ENCODE measurements at regions not wholly inside any gene's neighbourhood (a gene's known extent, or its start where the extent isn't known, plus 50 kb on each side); places are given as distances from the start of the nearest gene placed in this dataset.
A peak's percentile ranks its signal among the peaks of the same experiment; 100 is the strongest.

DNA sequence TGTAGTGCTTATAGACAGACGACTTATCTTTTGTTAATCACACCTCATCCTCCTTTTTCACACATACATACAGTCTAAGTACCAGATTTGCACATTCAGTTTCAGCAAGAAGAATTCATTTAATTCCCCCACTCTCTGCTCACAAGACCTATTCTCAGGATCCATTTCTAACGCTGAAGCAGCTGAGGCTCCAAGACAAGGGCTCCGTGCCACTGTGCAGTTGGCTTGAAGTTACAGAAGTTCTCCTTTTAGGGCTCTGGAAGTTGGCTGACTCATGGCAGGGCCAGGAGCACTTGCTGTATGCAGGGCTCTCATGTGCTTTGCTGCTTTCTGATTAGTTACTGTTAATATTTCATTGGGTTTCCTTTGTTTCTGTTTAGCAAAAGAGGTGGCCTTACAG is 1566.9 kb upstream of the TMEM132C start:
- DNase-seq (ENCODE audit: low read depth): no peak

DNA sequence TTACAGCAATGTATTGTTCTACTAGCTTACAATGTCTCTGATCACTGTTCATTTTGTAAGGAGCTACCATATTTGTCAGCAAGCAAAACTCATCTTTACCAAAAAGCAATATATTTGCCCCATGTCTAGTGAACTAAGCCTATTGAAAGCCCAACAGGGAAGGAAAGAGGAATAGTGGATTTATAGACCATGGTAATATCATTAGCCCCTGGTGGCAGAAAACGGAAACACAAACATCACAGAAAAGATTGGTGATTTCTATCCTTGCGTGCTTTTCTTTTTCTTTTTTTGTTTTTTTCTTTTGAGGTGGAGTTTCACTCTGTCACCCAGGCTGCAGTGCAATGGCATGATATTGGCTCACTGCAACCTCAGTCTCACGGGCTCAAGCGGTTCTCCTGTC is 1562.4 kb upstream of the TMEM132C start:
- DNase-seq (ENCODE audit: low read depth): no peak

DNA sequence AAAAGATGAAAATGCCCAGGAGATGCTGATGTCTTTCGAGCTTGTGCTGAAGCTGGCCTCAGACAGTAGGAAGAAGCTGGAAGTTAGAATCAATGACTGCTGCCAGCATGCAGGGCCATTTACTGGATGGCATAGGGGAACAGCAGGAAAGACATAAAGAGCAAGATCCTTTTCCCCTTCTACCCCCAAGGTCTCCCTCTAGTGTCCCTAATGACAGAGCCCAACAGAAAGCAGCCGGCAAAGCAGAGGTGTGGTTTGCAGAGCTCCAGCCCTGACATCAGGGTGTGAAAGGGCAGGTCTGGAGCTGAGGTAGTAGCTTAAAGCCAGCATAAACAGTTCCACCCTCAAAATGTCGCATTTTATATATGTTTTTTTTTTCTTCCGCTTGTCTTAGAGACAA is 1560.7 kb upstream of the TMEM132C start:
- DNase-seq (ENCODE audit: low read depth): no peak

DNA sequence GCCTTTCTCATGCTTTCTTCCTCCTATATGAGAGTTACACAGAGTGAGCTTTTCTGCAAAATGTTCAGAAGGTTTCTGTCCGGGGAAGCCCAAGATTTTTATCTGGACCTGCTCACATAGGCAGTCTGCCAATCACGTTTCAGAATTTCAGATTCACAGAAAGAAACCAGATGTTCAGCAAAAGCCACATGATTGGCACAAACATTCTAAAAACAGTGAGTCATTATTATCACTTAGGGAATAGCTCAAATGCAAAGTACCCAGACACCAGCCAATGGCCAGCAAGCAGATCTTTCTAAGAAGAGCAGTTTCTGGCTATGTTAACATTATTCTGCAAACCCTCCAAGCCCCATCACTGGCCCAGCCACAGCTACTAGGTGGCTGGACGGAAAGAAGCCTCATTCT is 1558.5 kb upstream of the TMEM132C start:
- DNase-seq (ENCODE audit: low read depth): no peak

DNA sequence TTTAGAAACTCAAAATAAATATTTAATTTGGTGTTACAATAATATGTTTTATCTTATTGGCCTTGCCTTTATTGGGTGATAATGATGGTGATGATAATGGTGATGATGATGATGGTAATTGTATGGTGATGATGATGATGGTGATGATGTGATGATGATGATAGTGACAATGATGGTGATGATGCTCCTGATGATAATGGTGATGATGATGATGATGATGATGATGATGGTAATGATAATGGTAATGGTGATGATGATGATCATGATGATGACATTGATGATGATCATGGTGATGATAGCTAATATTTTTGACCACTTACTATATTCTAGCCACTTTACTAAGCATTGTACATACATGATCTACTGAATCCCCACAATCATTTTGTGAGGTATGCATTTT is 1548.6 kb upstream of the TMEM132C start:
- DNase-seq (ENCODE audit: low read depth): no peak

DNA sequence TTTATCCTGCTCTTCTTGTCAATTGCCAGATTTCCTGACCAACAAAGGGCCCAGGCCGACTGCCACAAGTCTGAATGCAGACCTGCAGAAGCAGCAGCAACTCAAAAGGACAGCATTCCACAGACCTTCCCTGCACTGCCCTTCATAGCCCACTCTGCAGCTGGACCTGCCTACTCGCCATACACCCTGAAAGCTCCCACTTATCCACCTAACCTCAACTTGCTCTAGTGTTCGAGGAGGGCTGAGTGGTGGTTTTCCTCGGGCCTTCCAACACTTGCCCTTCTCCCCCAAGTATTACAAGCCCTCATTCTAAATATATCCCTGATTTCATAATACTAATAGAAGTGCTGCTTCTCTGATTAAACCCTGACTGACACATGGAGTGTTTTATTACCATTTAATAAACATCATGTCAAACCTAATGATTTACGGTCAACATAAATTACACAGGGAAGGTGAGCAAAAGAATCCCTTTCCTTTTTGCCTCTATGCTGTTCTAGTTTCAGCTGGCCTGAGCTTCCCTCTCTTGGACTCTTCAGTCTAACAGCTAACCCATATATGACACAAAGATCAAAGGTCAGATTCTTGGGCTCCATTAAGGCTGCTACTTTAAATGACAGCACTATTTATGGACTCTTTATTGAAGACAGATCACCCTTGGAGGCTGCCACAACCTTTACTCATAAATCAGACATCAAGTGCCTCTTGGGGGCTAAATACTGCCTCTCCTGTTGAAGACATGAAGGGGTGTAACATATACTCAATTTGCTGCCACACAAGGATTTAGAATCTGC is 1546.9 kb upstream of the TMEM132C start:
- no peak for DNase-seq (ENCODE audit: low read depth)

DNA sequence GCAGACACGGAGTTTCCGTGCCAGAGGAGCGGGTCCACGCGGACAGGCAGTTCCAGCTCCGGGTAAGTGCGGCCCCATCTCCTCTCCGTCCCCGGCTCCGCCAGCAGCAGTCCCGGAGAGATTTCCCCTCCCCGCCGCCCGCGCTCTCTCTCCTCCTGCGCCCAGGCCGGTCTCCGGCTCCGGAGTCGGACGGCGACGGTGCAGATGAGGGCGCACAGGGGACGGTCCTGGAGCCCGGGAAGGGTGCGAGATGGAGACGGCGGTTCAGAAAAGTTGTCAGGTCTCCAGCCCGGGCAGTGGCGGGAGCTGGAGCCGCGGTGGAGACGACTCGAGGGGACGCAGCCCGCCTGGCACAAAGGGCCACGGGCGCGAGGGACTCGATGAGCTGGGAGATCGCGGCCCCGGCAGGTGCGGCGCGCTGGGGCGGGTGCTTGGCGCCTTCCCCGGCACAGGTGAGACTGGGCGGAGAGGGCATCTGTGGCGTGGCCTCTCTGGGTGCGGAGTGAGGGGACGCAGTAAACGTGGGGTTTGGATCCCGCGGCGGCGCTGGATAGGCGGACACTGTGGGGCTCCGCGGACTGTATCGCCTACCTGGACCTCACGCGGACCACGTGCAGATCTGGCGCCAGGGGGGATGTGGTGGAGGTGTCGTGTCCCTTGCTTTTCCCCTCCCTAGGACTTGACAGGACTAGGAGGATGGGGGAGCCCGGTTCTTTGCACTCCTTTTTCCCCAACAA is 1540.3 kb upstream of the TMEM132C start:
- no peak for DNase-seq (ENCODE audit: low read depth)

DNA sequence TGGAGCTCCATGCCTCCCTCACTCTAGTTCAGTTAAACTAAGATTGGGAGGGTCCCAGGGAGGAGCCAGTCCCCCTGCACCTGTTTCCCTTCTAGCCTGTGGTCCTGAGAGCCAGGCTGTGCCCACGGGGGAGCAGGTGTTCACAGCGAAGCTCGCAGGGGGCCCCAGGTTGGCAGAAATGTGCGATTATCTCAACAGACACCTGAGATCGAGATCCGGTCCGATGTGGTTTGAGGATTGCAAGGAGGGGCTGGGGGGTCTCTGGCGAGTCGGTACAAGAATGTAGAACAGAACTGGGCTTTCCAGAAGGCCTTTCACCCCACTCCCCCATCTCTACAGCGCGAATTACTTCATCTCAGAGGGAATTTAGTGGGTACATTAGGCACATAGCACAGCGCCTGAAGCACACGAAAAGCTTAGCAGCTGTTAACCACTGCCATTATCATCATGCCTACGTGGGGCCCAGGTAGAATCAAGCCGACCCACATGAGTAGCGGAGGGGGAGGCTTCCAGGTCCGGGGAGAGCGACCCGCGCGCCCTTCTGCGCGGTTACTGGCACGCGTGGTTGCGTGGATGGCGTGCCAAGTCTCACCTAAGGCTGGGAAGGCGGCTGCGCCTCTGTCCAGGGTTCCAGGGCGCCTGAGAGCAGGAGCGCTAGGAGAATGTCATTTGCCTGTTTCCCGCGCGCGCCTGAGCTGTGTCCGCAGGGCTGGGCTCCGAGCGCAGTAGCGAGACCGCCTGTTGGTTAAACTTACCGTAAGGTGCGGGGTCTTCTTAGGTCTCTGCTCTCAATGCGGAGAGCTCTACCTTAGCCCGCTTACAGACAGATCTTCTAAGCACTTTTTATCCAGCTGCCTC is 1539.5 kb upstream of the TMEM132C start:
- DNase-seq (ENCODE audit: low read depth): no peak

DNA sequence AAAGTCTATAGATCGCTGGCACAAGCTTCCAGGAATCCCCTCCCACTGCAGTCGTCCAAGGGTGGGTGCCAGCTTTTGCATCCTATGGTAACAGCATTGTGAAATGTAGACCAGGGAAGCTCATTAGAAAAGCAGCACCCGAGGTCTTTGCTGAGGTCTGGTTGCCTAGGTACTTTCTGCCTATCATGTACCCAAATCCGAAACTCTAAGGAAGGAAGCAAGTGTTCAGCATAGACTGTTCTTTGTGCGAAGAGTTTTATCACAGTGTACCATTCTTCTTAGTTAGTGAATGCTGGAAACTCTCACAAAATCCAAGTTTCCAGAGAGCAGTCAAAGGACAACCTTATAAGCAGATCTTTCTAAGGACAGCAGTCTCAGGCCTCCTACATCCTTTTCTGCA is 1532.7 kb upstream of the TMEM132C start:
- no peak for DNase-seq (ENCODE audit: low read depth)

DNA sequence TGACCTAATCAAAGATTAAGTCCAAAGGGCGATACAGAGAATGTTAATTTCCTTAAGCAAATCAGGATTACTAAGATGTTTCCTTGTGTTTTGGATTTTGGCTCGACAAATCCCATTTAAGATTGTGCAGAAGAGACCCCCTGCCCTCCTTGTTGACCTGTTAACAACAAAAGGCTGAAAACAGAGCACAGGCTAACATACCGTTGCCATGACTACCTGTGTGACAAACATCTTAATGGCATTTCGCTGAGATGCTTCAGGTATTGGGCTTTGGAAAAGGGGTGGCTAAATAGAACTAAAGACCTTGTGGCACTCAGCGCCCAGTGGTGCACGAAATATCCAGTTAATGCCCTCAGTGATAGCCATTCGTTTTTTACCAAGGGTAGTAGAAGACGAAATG is 1532.3 kb upstream of the TMEM132C start:
- DNase-seq (ENCODE audit: low read depth): no peak

DNA sequence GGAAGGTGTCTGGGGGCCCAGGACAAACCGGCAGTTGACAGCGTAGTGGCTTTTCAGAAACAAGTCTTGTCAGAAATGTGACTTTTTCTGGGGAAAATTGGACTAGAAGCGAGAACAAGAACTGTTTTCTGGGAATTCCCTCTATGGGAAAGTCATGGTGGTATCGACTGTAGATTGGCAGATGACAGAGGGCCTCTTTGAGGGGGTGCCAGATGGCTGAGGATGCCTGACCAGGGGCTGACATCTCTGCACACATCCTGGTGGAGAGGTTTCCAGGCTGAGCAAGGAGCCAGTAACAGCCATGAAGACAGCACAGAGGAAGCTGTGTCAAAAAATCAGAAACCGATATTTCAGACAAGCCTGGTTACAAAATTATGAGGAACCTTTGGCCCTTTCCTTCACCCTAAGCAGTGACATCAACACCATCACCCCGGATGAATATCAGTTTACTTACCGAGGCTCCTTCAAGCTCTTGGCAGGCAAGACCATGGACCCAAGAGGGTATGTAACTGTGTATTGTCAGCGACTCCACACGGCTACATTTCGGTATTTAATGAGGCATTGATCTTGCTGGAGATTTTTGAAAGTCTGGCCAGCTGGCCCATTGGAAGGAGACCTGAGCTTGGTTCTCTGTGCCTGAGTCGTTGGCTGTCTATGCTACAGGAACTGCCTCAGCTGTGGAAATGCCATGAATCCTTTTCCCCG is 1525.3 kb upstream of the TMEM132C start:
- no peak for DNase-seq (ENCODE audit: low read depth)

DNA sequence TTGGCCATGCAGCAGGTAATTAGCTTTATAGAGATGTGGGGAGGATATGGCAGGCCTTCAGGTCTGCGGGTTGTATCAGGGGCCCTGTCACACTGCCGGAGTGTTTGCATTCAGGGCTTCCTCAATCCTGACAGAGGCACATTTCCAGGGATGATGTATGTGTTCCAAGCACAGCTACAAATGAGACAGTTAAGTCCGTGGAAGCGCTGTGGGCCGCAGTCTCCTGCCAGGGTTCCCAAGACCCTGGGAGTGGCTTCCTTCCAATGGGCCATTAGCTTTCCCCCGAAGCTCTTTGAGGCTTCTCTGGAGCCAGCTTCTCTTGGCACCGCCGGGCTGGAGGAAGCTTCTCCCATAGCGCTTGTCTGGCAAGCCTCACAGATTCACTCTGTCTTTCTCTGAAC is 1524.7 kb upstream of the TMEM132C start:
- DNase-seq (ENCODE audit: low read depth): no peak

DNA sequence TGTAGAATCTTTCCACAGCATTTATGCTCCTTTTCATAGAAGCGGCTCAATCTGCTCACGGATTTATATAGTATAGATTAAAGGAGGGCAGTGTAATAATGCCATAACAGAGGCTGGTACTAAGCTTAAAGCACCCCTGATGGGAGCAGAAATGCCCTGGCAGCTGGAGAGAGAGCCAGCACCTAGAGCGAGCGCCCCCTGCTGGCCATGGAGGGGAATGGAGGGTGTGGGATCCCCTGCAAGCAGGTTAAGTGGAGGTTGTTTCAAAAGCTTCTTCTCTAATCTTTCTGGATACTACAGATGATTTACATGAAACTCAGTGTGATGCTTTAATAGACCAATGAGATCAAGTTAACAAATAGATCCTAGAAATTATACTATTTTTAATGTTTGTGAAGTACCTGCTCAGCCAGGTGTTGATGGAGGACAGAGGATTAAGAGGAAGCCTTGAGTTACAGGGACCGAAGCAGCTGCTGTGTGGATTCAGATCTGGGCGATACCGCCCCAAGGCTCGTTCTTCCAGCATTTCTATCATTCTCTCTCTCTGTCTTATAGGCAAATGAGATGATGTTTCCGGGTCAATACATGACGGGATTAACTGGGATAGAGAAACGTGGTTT is 1519.3 kb upstream of the TMEM132C start:
- peak; percentile 20 for DNase-seq (ENCODE audit: low read depth)

DNA sequence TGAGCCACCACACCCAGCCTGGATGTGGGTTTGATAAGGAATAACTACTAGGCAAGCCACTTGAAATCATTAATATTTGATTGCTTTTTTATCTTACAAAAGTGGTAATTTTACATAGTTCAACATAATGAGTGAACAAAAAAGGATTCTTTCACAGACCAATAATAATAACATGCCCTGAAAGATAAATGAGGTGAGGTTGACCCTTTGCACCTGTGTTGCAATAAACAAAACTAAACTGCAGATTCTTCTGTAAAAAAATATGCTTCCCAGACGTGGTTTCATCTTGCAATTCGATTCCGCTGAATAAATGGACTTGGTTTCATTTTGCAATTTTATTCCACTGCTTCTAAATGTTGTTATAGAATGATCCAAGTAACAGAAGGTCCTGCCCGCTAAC is 1514.9 kb upstream of the TMEM132C start:
- DNase-seq (ENCODE audit: low read depth): no peak

DNA sequence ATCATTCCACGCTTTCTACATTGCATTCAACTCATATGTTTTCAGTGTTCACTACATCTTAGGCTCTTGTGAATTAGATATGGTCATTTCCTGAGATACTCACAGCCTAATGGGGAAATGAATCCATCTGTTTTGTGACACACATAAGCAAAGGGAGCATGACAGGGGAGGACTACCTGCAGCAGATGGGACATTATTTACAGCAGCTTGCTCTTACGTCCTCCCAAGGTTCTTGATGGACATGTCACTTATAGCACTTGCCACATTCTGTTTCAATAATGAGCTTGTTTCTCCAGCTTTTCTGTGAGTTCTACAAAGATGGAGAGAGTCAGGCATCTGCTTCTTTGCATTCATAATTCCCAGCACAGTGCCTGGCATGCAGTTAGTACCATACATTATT is 1509.6 kb upstream of the TMEM132C start:
- no peak for DNase-seq (ENCODE audit: low read depth)

DNA sequence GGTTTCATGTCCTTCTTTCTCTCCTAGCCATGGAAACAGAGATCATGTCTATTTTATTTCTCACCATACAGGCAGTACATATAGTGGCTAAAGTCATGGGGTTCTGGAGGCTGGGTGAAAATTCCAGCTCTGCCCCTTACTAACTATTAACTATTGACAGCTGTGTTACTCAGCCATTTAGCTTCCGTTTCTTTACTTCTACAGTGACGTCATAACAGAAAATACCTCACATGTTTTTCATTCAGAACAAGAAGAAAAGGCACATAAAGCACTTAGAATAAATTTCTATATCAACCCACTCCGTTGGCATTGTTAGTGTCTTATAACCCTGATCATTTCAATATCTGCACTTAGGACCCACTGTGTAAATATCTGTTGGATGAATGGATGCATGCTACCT is 1506.9 kb upstream of the TMEM132C start:
- no peak for DNase-seq (ENCODE audit: low read depth)

DNA sequence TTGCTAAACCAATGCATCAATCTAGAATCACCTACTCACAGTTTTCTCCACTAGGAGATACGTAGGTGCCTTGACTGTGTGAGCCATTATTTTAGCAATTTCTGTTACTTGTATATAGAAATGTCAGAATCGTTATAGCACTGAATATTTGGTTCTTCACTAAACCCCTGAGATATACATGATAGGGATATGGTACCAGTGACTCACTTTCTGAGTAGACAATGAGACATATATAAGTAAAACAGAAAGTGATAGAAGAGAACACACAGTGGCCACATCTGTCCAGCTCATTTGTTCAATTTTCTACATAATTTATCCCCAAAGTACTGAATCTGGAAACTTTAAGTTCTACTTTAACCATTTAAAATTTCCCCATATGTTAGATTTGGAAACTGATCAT is 1505.5 kb upstream of the TMEM132C start:
- no peak for DNase-seq (ENCODE audit: low read depth)

DNA sequence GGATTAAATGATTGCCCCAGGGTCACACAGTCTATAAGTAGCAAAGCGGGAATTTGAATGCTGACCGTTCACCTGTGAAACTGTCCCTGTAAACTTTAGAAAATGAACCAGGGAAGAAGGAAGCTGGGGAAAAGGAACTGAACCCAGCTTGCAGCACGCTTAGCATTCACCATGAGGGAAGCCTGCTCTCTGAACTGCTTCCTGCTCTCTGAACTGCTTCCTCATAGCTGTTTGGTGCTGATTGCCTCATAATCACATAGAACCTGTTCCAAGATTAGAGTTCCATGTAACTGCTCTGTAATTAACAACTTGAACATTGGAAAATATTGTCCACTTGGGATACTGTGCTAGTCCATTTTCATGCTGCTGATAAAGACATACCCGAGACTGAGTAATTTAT is 1504.8 kb upstream of the TMEM132C start:
- DNase-seq (ENCODE audit: low read depth): no peak

DNA sequence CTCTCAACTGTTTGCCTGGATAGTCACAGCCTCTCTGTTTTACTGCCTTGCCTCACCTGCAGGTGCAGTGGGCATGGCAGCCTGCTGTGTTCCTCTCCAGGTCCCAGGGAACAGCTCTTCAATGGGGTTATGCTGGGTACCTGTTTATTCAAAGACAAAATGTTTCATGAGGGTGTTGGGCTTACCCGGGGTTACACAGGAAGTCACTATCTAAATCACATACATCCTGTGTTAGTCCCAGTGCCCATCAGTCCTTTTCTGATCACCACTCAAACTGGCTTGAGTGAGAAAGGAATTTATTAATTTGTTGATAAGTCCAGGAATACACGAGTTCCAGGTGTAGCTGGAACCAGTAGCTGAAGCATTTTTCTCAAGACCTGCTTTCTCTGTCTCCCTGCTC is 1503.6 kb upstream of the TMEM132C start:
- no peak for DNase-seq (ENCODE audit: low read depth)

DNA sequence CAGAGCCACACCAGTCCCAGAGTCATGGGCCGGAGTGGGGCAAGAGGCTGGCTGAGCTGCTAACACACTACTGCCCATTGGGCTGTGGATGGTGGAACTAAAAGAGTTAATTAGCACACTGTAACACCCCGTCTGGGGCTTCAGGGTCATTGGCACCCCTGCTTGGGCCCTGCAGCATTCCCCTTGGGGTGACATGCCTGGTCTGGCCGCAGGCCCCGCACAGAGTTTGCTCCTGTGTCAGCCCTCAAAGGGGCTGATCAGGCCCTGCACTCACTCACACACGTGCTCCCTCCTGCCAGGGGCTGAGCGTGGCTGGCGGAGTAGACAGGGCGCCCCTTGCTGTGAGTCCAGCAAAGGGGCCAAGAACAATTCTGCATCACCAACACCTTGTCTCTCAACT is 1499.6 kb upstream of the TMEM132C start:
- no peak for DNase-seq (ENCODE audit: low read depth)

DNA sequence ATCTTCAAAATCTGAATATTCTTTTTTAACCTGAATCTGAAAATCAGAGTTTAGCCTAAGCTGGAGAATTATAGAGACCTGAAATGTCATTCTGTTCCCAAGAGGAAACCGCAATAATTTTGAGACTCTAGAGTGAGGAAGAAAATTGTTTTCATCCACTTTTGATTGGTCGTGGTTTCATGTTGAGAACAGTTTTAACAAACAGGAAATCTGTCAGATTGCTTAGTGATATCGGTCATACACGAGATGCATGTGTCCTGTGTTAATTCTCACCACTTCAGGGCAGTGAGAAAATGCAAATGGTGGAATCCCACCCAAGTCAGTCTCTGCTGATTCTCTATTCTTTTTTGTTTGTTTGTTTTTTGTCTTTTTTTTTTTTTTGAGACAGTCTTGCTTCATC is 1498.5 kb upstream of the TMEM132C start:
- DNase-seq (ENCODE audit: low read depth): no peak

DNA sequence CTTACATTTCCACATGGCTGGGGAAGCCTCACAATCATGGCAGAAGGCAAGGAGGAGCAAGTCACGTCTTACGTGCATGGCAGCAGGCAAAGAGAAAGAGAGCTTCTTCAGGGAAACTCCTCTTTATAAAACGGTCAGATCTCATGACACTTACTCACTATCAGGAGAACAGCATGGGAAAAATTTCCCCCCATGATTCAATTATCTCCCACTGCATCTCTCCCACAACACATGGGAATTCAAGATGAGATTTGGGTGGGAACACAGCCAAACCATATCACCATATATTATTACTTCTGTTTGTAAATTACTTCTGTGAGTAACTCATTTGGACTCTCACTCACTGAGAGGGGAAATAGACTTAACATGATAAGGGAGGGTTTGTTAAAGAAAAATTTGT is 1496.8 kb upstream of the TMEM132C start:
- DNase-seq (ENCODE audit: low read depth): no peak
